ENCODE measurements at regions not wholly inside any gene's neighbourhood (a gene's known extent, or its start where the extent isn't known, plus 50 kb on each side); places are given as distances from the start of the nearest gene placed in this dataset.
"Not testable (repeated sequence)": the region's sequence is repeated elsewhere in the genome, so short reads cannot be mapped to it uniquely, and the experiment has no call there.

DNA sequence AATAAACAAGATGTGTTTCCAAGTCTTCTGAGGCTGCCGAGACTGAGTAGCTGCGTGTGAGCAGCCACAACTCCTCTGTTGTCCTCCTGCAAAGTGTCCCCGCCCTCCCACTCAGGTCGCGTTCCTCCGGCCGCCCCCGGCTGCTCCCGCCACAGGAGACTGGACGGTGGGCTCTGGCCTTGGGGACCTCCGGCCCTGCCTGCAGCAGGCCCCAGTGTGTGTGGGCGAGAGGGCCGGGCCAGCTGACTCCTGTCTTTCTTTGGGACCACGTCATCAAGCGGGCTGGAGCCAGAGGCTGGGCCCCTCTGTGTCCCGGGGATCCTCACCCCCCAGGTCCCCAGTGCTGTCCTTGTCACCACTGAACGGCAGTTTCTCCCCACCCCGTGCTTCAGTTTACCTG, 175.3 kb downstream of the NPIPB11 start:
- Histone ChIP-seq H3K27me3 (no peaks in the 10 kb centered on the region), H3K36me3 (no peaks in the 10 kb centered on the region), H3K4me2 (no peak overlapping the region), H3K9ac (no peak overlapping the region), H3K9me3 (no peaks in the 10 kb centered on the region), H4K20me1 (no peaks in the 10 kb centered on the region), H3K4me1 (no peaks in the 10 kb centered on the region), H3K27ac (no peak overlapping the region), H3K4me3 (no peak overlapping the region)
- no peak for TF ChIP-seq Cebpa-rat (IDR thresholded peaks at IDR 0.05)

DNA sequence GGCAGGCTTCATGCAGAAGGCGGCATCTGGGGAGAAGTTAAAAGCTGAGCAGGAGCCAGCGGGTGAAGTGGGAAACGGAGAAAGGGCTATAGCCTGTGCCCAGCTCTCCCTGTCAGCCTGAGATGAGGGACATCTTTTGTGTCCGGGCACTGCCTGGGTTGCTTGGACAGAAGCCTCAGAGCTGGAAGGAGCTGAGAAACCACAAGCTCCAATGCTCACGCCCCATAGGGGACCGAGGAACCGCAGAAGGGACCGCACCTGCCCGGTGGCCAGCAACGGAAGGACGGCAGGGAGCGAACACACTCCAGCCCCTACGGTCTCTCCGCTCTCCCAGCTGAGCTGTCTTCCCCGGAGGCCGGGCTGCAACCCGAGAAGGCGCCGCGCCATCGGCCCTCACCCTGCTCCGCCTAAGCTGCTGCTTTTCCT, 175.8 kb downstream of the NPIPB11 start:
- Histone ChIP-seq H3K27me3 (no peaks in the 10 kb centered on the region), H3K9ac (no peak overlapping the region), H3K4me3 (no peak overlapping the region), H3K27ac (no peak overlapping the region), H3K4me2 (no peak overlapping the region), H3K9me3 (no peaks in the 10 kb centered on the region), H3K4me1 (no peaks in the 10 kb centered on the region), H4K20me1 (no peaks in the 10 kb centered on the region), H3K36me3 (no peaks in the 10 kb centered on the region)
- TF ChIP-seq Cebpa-rat (IDR thresholded peaks at IDR 0.05) = no peak

DNA sequence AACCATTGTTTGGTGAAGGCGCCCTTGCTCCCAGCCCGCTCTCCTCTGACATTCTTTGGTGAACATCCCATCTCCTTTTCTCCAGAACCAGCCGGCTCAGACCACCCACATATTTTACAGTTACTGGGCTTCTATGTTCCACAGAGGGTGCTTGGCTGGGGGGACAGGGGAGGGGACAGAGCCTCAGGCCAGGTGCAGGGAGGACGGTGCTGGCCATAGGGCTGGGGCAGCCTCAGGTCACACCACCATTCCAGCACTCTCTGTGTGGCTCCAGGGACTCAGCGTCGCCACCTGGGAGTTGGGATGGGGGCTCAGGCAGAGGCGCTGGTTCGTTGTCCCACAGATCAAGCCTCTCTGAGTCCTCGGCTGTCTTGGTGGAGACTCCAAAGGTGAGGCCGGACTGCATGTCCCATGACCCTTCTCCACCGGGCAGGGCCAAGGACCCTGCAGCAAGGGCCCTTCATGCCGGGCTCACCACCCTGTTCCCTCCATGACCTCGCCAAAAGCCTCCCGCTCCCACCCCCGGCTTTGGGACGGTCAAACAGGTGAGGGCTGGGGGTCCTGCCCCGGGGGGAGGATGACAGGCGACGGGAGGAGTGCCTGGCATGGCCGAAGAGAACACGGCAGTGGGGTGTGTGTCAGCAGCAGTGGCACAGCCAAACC, 176.4 kb downstream of the NPIPB11 start:
- H3K9me3 ChIP-seq, H3K9ac ChIP-seq, H3K4me2 ChIP-seq, H3K27me3 ChIP-seq, H4K20me1 ChIP-seq, H3K27ac ChIP-seq, H3K36me3 ChIP-seq, H3K4me1 ChIP-seq, H3K4me3 ChIP-seq: not testable (repeated sequence)

DNA sequence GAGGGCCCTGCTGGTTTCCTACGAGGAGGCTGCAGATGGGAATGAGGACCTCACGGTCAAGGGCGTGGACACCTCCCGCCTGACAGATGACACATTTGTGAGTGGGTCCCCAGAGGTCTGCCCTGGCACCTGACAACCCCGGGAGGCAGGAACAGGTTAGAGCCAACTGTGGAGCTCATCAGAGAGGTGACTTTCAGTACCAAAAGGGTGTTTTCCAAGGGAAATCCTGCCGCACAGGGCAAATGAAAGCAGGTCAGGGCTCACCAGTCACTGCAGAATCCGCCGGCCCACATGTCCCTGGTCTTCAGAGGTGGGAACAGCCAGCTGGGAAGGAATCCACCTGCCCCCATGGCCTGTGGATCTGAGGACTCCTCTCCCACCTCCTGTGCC, 176.9 kb downstream of the NPIPB11 start:
- H3K4me2 ChIP-seq, H3K27ac ChIP-seq, H3K4me3 ChIP-seq, H3K9me3 ChIP-seq, H4K20me1 ChIP-seq, H3K36me3 ChIP-seq, H3K4me1 ChIP-seq, H3K27me3 ChIP-seq, H3K9ac ChIP-seq: not testable (repeated sequence)

DNA sequence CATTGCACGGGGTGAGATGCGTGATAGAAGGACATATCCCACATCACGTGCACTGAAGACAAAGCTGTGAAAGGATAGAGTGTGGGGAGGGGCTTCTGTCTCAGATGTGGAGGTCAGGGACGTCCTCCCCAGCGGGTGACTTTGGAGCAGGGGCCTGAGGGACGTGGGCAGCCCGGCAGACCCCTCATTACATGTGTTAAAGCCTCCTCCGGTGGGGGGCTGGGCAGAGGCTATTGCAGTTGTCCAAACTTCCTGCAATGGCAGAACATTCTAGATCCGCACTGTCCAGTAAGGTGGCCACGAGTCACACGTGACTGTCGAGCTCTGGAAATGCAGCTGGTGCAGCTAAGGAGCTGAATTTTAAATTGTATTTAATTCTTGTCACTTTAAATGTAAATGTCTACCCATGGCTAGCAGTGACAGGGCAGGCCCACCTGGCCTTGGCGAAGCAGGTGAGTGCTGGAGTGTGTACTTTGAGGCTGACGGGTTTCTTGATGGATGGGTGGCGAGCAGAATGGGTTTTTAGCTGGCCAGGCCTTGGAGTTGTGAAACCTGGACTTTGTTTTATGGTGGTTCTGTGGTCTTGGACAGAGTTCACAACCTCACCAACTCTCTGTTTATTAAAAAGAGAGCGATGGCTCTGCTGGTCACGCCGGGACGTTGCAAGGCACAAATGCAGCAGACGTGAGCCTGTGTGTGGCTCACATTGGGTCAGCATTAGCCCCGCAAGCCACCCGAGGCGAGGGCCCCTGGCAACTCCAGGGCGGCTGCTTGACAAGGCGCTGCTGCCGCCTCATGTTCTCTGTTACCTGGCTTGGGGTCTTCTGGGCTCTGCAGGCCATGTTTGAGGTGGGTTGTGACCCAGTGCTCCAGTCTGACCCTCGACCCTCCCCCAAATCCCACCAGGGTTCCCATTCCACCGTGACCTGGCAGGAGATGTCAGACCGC, 177.6 kb downstream of the NPIPB11 start:
- H3K4me1 ChIP-seq, H3K4me2 ChIP-seq, H3K36me3 ChIP-seq, H3K27ac ChIP-seq, H3K4me3 ChIP-seq, H3K9me3 ChIP-seq, H4K20me1 ChIP-seq, H3K27me3 ChIP-seq, H3K9ac ChIP-seq: not testable (repeated sequence)

DNA sequence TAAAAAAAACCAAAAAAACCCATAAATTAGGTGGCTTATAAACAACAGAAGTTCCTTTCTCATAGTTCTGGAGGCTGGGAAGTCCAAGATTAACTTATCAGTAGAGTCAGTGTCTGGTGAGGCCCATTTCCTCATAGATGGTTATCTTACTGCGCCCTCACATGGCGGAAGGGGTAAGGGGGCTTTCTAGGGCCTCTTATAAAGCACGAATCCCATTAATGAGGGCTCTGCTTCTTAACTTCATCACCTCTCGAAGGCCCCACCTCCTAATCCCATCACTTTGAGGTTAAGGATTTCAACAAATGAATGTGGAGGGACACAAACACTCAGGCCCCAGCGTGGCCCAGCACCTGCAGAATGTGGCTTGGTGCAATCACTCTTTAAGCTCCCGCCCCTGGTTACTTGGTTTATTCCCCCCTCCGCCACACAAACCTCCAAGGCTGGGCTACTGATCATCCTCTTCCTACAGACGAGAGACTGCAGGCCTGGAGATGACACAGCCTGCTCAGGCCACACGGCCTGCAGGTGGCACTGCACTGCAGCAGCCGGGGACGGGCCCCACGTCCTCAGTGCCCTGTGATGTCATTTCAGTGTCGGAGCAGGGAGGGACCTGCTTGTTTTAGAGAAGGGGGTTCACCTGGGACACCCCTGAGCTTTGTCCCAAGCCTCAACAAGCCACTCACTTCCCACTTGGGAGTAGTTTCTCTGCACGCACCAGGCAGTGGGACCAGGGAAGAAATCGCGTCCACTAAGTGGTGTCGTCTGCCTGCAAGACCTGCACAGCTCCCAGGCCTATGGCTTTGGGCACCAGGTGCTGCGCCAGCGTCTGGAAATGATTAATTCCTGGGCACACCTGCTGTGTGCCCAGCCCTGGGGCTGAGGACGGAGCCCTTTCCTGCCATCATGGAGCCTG, 178.5 kb downstream of the NPIPB11 start:
- H4K20me1 ChIP-seq, H3K9ac ChIP-seq, H3K4me1 ChIP-seq, H3K9me3 ChIP-seq, H3K27me3 ChIP-seq, H3K27ac ChIP-seq, H3K4me3 ChIP-seq, H3K36me3 ChIP-seq, H3K4me2 ChIP-seq: not testable (repeated sequence)

DNA sequence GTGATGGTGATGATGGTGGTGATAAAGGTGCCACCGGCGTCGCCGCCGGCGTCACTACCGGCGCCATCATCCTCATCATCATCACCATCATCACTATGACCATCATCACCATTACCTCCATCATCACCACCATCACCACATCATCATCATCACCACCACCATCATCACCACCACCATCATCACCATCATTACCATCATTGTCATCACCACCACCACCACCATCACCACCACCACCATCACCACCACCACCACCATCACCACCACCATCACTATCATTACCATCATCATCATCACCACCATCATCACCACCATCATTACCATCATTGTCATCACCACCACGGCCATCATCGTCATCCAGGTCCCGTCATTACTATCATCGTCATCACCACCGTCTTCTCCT, 179.7 kb downstream of the NPIPB11 start:
- H3K4me2 ChIP-seq = no peak overlapping the region
- TF ChIP-seq Cebpa-rat (IDR thresholded peaks at IDR 0.05) = no peak
- H4K20me1 ChIP-seq = no peaks in the 10 kb centered on the region
- H3K9ac ChIP-seq = no peak overlapping the region
- no peaks in the 10 kb centered on the region for H3K36me3 ChIP-seq
- no peaks in the 10 kb centered on the region for H3K27me3 ChIP-seq
- H3K4me1 ChIP-seq = no peaks in the 10 kb centered on the region
- no peak overlapping the region for H3K27ac ChIP-seq
- H3K9me3 ChIP-seq = no peaks in the 10 kb centered on the region; the same call in 1 of the 2 replicates
- no peak overlapping the region for H3K4me3 ChIP-seq

DNA sequence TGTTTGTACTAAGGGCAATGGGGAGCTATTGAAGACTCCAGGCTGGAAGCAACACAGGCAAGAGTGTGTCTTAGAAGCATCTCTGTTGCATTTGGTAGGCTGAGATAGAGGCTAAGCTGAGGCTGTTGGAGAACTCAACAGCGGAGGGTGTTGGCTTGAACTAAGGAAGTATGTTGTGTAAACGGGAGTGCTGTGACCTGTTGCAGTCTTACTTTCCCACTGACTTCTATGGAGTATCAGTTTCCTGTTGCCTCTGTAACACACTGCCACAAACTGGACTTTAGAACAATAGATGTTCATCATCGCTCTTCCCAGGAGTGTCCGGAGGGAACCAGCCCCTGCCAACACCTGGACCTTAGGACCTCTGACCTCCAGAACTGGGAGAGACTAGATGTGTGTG, 181.8 kb downstream of the NPIPB11 start:
- not testable (repeated sequence) for H3K27ac ChIP-seq, H3K9me3 ChIP-seq, H3K4me3 ChIP-seq, H3K27me3 ChIP-seq, H3K4me1 ChIP-seq, H4K20me1 ChIP-seq, H3K4me2 ChIP-seq, H3K36me3 ChIP-seq, H3K9ac ChIP-seq

DNA sequence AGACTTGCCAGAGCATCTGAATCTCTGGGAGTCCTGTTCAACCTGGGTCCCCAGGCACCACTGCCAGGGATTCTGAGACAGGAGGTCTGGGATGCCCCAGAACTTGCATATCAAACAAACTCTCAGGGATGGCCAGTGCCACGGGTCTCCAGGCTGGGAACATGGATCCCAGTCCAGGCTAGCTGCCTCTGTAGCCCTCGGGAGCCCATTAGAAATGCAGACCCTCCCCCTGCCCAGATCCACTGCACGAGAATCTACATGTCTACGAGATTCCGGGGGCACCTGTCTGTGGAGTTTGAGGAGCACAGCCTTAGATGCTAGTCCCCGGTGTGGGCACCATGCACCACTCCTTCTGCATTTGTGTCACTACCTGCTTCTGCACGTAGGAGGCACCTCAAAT, 183.9 kb downstream of the NPIPB11 start:
- not testable (repeated sequence) for H3K4me1 ChIP-seq, H3K4me3 ChIP-seq, H3K27ac ChIP-seq, H3K4me2 ChIP-seq, H3K9ac ChIP-seq, H3K9me3 ChIP-seq, H4K20me1 ChIP-seq, H3K27me3 ChIP-seq, H3K36me3 ChIP-seq

DNA sequence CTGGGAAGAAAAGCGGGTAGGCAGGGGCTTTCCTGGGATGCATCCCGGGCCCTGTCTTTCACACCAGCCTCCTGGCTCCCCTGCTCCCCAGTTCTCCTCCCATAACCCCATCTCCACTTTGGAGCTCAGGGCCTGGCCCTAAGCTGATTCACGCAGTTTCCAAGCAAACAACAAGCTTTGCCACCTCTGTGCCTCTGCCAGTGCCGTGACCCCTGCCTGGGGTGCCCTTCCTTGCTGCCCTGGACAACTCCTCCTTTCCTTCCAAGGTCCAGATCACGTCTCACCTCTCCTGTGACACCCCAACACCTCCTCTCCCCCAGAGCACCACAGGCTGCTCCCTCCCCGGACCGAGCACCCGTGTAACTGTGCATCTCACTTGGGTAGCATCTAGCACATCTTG, 184.5 kb downstream of the NPIPB11 start:
- H3K27me3 ChIP-seq, H3K9me3 ChIP-seq, H3K36me3 ChIP-seq, H3K4me1 ChIP-seq, H3K4me2 ChIP-seq, H3K27ac ChIP-seq, H4K20me1 ChIP-seq, H3K9ac ChIP-seq, H3K4me3 ChIP-seq: not testable (repeated sequence)

DNA sequence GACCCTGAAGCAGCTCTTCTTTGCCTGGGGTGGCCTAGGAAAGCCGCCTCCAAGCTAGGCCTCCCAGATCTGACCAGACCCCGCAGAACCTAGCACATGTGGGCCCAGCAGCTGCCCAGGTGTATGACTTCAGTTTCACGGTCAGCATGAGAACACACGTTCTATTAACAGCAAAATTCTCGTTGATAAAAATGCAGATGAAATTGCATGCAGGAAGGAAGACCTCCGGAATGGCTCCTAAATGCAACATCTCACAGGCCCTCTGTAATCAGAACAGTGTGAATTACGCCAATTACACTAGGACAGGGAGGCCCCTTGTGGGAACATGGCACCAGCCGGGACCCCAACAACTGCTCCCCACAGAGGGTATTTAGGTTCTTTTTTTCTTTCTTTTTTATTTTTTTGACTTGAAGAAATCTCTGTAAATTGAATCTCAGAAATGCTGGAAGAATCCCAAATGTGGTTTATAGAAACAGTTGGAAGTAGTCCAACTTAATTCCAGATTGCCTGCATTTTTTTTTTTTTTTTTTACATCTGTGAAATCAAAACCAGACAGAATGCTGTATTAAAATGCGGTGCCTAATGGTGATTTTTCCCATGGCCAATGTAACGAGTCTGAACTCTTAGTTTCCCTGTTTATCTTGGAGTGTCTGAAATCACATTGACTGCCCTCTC, 185.1 kb downstream of the NPIPB11 start:
- not testable (repeated sequence) for H3K36me3 ChIP-seq, H3K27me3 ChIP-seq, H3K4me3 ChIP-seq, H3K9me3 ChIP-seq, H3K4me2 ChIP-seq, H3K4me1 ChIP-seq, H3K27ac ChIP-seq, H4K20me1 ChIP-seq, H3K9ac ChIP-seq

DNA sequence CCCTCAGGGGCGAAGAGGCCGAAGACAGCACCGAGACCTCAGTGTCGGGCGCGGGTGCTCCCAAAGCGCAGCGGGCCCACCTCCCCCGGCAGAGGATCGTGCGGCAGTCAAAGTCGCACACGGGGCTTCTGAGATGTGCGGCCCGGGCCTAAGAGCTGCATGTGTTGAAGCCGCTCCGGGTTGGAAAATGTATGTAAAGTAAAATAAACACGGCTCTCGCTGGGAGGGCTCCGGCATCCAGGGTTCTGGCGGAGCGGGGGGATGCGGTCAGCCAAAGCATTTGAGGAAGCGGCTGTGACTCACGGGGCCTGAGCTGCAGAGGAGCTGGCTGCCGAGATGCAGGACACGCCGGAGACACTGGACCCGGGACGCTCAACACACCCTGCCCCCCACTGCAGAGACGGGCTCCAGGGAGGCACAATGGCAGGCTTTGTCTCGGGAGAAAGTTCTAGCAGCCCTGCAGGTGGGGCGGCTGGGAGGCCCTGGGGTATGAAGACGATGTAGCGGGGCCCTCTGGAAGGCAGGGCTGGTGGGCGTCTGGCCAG, 185.8 kb downstream of the NPIPB11 start:
- not testable (repeated sequence) for H3K36me3 ChIP-seq, H3K27ac ChIP-seq, H4K20me1 ChIP-seq, H3K27me3 ChIP-seq, H3K9me3 ChIP-seq, H3K9ac ChIP-seq, H3K4me2 ChIP-seq, H3K4me3 ChIP-seq, H3K4me1 ChIP-seq

DNA sequence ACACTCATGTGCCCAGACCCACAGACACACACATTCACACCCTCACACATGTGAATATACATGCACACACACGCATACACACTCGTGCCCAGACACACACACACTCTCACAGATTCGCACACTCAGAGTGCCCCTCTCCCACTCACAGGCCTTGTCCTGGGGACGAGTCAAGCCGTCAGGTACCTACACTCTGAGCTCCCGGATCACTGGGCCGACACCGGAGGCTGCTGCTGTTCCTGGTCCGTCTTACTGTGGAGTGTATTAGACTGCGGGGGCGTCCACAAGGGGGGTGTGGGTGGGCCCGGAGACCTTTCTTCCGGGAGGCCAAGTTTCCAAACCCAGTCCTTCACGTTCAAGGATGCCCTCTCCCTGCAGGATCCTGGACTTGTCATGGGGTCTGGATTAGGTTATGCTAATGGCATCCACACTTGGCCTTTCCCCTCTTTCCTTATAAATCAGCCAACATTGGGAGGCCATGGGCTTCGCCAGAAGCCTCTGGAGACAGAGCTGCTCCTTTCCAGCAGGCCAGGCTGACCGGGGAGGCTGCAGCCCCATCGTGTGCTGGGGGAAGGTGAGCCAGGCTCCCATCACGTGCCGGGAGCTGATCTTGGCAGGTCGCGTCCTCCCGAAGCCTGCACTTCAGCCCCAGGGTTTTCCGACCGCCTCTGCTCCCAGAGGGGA, 186.4 kb downstream of the NPIPB11 start:
- H3K4me3 ChIP-seq, H3K9me3 ChIP-seq, H3K4me1 ChIP-seq, H3K9ac ChIP-seq, H4K20me1 ChIP-seq, H3K36me3 ChIP-seq, H3K27ac ChIP-seq, H3K4me2 ChIP-seq, H3K27me3 ChIP-seq: not testable (repeated sequence)
